22Rv1 (cell line): ENCODE measurements at regions not wholly inside any gene's neighbourhood (a gene's known extent, or its start where the extent isn't known, plus 50 kb on each side); places are given as distances from the start of the nearest gene placed in this dataset.

ENCODE experiments used
- CTCF ChIP-seq: fragments of 450-650 bp; IDR thresholded peaks from 2 replicates; pipeline ENCODE4 v1.5.1; 2017; ENCODE audit warnings: mild to moderate bottlenecking
- ZFX ChIP-seq: fragments of 450-650 bp; IDR thresholded peaks from 2 replicates; pipeline ENCODE4 v1.6.1; 2017; ENCODE audit warnings: antibody characterized with exemption, borderline replicate concordance

GRCh38 chr10:2978574-2979273, 88.6 kb upstream of the PFKP start:
- TF ChIP-seq CTCF (no peak), ZFX (no peak)
